ENCODE measurements at regions not wholly inside any gene's neighbourhood (a gene's known extent, or its start where the extent isn't known, plus 50 kb on each side); places are given as distances from the start of the nearest gene placed in this dataset.

DNA sequence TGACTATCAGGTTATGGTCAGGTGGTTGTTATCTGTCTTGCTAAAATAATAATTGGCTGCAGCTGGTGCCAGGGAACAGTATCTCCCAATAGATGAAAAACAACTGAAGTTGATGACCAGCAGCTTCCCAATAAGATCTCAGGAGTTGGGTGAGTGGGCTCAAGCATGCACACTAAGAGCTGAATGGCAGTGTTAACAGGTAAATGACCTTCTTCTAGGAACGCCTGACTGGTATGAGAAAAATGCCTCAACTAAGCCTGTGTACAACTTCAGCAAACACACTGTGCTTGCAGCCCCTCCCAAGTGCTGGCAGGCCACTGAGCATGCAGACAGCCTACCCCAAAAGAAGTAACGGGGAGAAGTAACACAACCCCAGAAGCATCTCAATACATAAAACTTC, 636.9 kb downstream of the ACTR3B start:
- Histone ChIP-seq H3K36me3 (ENCODE audit: control insufficient read depth, insufficient read depth, low read length) (no peaks in the 10 kb centered on the region), H3K4me1 (ENCODE audit: control insufficient read depth, insufficient read depth, low read length) (no peaks in the 10 kb centered on the region), H3K9me3 (ENCODE audit: control insufficient read depth, insufficient read depth, low read depth, low read length) (peaks cover 68% of the 10 kb centered on the region), H3K27me3 (ENCODE audit: control insufficient read depth, insufficient read depth, low read length) (no peaks in the 10 kb centered on the region), H3K9ac (ENCODE audit: low read length) (no peak overlapping the region), H3K4me3 (ENCODE audit: low read depth, low read length) (no peak overlapping the region), H3K27ac (ENCODE audit: low read depth, low read length) (no peak overlapping the region)

DNA sequence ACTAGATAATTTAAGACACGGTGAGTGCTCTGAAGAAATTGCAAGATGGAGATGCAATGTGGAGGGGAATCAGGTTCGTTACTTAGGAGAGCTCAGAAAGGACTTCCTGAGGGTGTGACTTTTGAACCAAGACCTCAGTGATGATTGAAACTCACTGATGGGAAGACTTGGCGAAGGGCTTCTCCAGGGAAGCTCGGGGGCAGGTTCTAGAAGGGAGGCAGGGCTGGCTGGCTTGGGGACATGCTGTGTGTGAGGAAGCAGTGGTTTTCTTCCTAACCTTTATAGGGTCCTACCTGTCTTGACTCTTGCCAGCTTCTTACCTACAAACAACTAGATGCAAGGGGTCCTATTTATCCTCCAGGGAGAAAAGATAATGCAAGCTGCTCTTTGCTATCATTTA, 637.9 kb downstream of the ACTR3B start:
- no peak overlapping the region for H3K27ac ChIP-seq (ENCODE audit: low read depth, low read length)
- H3K4me1 ChIP-seq (ENCODE audit: control insufficient read depth, insufficient read depth, low read length) = no peaks in the 10 kb centered on the region
- no peaks in the 10 kb centered on the region for H3K27me3 ChIP-seq (ENCODE audit: control insufficient read depth, insufficient read depth, low read length)
- H3K9me3 ChIP-seq (ENCODE audit: control insufficient read depth, insufficient read depth, low read depth, low read length) = peaks cover 59% of the 10 kb centered on the region
- H3K36me3 ChIP-seq (ENCODE audit: control insufficient read depth, insufficient read depth, low read length) = no peaks in the 10 kb centered on the region
- no peak overlapping the region for H3K4me3 ChIP-seq (ENCODE audit: low read depth, low read length)
- no peak overlapping the region for H3K9ac ChIP-seq (ENCODE audit: low read length)

DNA sequence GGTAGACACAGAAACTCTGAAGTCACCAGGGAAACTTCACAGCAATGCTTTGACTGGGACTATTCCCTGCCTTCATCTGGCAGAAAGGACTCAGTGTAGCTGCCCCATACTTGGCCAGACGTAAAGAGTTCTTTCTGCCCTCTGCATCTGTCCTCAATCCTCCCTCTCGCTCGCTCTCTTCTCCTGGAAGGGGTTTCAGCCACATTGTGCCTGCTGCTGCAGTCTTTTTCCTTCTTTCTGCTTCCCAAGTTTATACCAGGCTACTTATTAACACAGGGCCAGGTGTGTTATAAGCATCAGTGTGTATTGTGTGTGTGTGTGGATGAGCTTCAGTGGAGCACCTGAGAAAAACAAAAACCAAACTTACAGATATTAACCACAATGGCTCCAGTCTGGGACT, 638.4 kb downstream of the ACTR3B start:
- Histone ChIP-seq H3K27ac (ENCODE audit: low read depth, low read length) (no peak overlapping the region), H3K4me3 (ENCODE audit: low read depth, low read length) (no peak overlapping the region), H3K4me1 (ENCODE audit: control insufficient read depth, insufficient read depth, low read length) (no peaks in the 10 kb centered on the region), H3K9me3 (ENCODE audit: control insufficient read depth, insufficient read depth, low read depth, low read length) (peaks cover 56% of the 10 kb centered on the region), H3K36me3 (ENCODE audit: control insufficient read depth, insufficient read depth, low read length) (no peaks in the 10 kb centered on the region), H3K9ac (ENCODE audit: low read length) (no peak overlapping the region), H3K27me3 (ENCODE audit: control insufficient read depth, insufficient read depth, low read length) (no peaks in the 10 kb centered on the region)

- Histone ChIP-seq H3K27me3 (ENCODE audit: control insufficient read depth, insufficient read depth, low read length) (no peaks in the 10 kb centered on the region), H3K4me3 (ENCODE audit: low read depth, low read length) (no peak overlapping the region), H3K27ac (ENCODE audit: low read depth, low read length) (no peak overlapping the region)
Observed at GRCh38 chr7:153398370-153398769, 638.8 kb downstream of the ACTR3B start.

DNA sequence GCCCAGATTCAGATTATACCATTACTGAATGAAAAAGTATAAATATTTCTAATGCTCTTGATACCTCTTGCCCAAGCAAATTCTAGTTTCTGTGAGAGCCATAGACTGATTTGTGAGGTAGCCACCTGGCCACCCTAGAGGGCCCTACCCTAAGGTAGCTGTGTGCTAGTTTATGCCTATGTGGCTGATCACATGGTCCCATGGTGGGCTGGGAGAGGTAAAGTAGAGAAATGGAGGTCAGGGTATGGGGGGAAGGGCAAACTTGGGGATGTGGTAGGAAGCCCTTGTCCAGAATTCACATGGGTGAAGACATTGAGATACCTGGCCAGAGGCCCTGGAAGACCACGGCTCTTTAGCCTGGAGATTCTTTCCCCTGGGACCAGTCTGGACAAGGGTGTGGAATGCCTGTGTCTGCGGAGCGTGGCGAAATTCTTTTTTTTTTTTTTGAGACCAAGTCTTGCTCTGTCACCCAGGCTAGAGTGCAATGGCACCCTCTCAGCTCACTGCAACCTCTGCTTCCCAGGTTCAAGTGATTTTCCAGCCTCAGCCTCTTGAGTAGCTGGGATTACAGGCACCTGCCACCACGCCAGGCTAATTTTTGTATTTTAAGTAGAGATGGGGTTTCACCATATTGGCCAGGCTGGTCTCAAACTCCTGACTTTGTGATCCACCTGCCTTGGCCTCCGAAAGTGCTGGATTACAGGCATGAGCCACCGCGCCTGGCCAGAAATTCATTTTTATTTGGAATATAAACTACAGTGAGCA, 639.4 kb downstream of the ACTR3B start:
- Histone ChIP-seq H3K27ac (ENCODE audit: low read depth, low read length) (no peak overlapping the region), H3K4me3 (ENCODE audit: low read depth, low read length) (no peak overlapping the region), H3K27me3 (ENCODE audit: control insufficient read depth, insufficient read depth, low read length) (no peaks in the 10 kb centered on the region), H3K4me1 (ENCODE audit: control insufficient read depth, insufficient read depth, low read length) (no peaks in the 10 kb centered on the region), H3K36me3 (ENCODE audit: control insufficient read depth, insufficient read depth, low read length) (no peaks in the 10 kb centered on the region), H3K9ac (ENCODE audit: low read length) (no peak overlapping the region), H3K9me3 (ENCODE audit: control insufficient read depth, insufficient read depth, low read depth, low read length) (peaks cover 49% of the 10 kb centered on the region)

More at GRCh38 chr7:153398370-153398769, 638.8 kb downstream of the ACTR3B start:
- Histone ChIP-seq H3K4me1 (ENCODE audit: control insufficient read depth, insufficient read depth, low read length) (no peaks in the 10 kb centered on the region), H3K36me3 (ENCODE audit: control insufficient read depth, insufficient read depth, low read length) (no peaks in the 10 kb centered on the region), H3K9ac (ENCODE audit: low read length) (no peak overlapping the region), H3K9me3 (ENCODE audit: control insufficient read depth, insufficient read depth, low read depth, low read length) (peaks cover 55% of the 10 kb centered on the region)

GRCh38 chr7:153399554-153399940, 640.0 kb downstream of the ACTR3B start:
- H3K36me3 ChIP-seq (ENCODE audit: control insufficient read depth, insufficient read depth, low read length) = no peaks in the 10 kb centered on the region
- no peak overlapping the region for H3K27ac ChIP-seq (ENCODE audit: low read depth, low read length)
- no peak overlapping the region for H3K9ac ChIP-seq (ENCODE audit: low read length)
- H3K4me3 ChIP-seq (ENCODE audit: low read depth, low read length) = no peak overlapping the region
- H3K27me3 ChIP-seq (ENCODE audit: control insufficient read depth, insufficient read depth, low read length) = no peaks in the 10 kb centered on the region
- no peaks in the 10 kb centered on the region for H3K4me1 ChIP-seq (ENCODE audit: control insufficient read depth, insufficient read depth, low read length)
- peaks cover 47% of the 10 kb centered on the region for H3K9me3 ChIP-seq (ENCODE audit: control insufficient read depth, insufficient read depth, low read depth, low read length)

DNA sequence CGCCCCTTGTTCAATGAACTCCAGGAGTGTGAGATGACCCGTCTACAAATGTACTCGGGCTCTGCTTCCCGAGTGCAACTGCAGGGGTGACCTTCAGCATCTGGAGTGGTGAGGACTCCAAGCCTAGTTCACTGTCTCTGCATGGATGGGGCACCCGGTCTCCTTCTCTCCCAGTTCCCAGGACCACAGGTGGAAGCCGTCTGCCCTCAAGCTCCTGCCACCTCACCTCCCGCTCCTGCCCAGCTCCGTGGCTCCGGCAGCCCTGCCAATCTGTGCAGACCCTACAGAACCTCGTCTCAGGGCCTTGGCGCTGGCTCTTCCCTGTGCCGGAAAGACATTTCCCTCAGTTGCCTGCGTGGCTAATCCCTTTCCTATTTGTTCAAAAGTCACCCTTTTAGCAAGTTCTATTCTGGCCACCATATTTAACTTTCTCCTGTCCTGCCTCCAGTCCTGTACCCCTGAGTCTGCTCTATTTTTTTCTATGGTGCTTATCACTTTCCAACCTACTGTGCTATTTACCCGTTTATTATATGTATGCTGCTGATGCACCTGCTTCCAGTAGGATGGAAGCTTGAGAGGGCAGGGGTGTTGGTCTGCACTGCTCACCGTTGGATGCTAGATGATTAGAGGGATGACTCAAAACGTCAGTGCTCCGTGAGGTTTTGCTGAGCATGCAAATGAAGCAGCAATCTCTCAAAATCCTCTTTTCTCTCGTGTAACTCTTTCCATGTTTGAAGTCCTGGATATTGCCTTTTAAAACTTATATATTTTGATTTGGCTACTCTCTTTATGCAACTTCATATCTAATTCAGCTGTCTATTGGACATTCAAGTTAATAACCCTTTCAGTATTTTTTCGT, 641.4 kb downstream of the ACTR3B start:
- H3K4me3 ChIP-seq (ENCODE audit: low read depth, low read length) = no peak overlapping the region
- no peak overlapping the region for H3K27ac ChIP-seq (ENCODE audit: low read depth, low read length)
- H3K9me3 ChIP-seq (ENCODE audit: control insufficient read depth, insufficient read depth, low read depth, low read length) = peaks cover 40% of the 10 kb centered on the region
- H3K27me3 ChIP-seq (ENCODE audit: control insufficient read depth, insufficient read depth, low read length) = no peaks in the 10 kb centered on the region
- no peak overlapping the region for H3K9ac ChIP-seq (ENCODE audit: low read length)
- no peaks in the 10 kb centered on the region for H3K36me3 ChIP-seq (ENCODE audit: control insufficient read depth, insufficient read depth, low read length)
- H3K4me1 ChIP-seq (ENCODE audit: control insufficient read depth, insufficient read depth, low read length) = no peaks in the 10 kb centered on the region

- H3K27ac ChIP-seq (ENCODE audit: low read depth, low read length) = no peak overlapping the region
- peaks cover 31% of the 10 kb centered on the region for H3K9me3 ChIP-seq (ENCODE audit: control insufficient read depth, insufficient read depth, low read depth, low read length)
- H3K27me3 ChIP-seq (ENCODE audit: control insufficient read depth, insufficient read depth, low read length) = no peaks in the 10 kb centered on the region
- H3K36me3 ChIP-seq (ENCODE audit: control insufficient read depth, insufficient read depth, low read length) = no peaks in the 10 kb centered on the region
- no peaks in the 10 kb centered on the region for H3K4me1 ChIP-seq (ENCODE audit: control insufficient read depth, insufficient read depth, low read length)
- H3K4me3 ChIP-seq (ENCODE audit: low read depth, low read length) = no peak overlapping the region
- no peak overlapping the region for H3K9ac ChIP-seq (ENCODE audit: low read length)
Observed at GRCh38 chr7:153401795-153402720, 642.5 kb downstream of the ACTR3B start.

DNA sequence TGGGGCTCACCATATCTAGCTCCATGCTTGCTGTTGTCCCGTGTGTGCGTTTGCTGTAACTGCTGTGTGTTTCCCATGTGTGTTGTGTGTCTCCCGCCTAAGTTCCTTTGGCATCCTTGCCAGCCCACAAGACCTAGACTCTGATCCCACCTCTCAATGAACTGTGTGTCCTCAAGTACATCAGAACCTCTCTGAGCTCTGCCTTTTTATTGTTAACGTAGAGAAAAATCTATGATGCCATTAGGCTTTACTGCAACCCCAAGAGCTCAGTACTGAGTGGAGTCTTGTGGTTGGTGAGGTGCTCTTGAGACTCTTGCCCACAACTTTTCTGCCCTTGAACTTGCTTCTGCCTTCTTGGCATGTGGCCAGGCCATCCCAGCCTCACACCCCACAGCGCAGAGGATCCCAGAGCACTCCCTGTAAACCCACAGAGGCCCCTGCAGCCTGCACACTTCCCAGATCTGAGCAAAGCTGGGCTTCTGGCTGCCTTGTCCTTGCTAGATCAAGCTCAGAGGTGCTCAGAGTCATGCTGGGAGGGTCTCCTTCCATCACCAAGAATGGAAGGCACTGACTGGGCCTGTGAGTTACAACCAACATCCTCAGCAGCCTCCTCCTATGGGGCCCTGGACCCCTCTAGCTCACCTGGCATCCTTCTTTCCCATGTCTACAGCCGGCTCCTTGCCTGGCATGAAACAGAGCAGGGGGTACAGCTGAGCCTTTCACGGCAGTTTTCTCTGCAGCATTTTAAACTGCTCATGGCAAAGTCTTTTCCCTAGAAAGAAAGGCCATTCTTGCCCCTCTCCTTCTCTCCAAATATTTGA, 643.4 kb downstream of the ACTR3B start:
- Histone ChIP-seq H3K36me3 (ENCODE audit: control insufficient read depth, insufficient read depth, low read length) (no peaks in the 10 kb centered on the region), H3K9me3 (ENCODE audit: control insufficient read depth, insufficient read depth, low read depth, low read length) (peaks cover 25% of the 10 kb centered on the region), H3K4me3 (ENCODE audit: low read depth, low read length) (no peak overlapping the region), H3K27ac (ENCODE audit: low read depth, low read length) (no peak overlapping the region), H3K4me1 (ENCODE audit: control insufficient read depth, insufficient read depth, low read length) (no peaks in the 10 kb centered on the region), H3K9ac (ENCODE audit: low read length) (no peak overlapping the region), H3K27me3 (ENCODE audit: control insufficient read depth, insufficient read depth, low read length) (no peaks in the 10 kb centered on the region)

GRCh38 chr7:153404124-153404523, 644.6 kb downstream of the ACTR3B start:
- Histone ChIP-seq H3K9me3 (ENCODE audit: control insufficient read depth, insufficient read depth, low read depth, low read length) (peaks cover 26% of the 10 kb centered on the region), H3K27me3 (ENCODE audit: control insufficient read depth, insufficient read depth, low read length) (no peaks in the 10 kb centered on the region), H3K4me1 (ENCODE audit: control insufficient read depth, insufficient read depth, low read length) (no peaks in the 10 kb centered on the region), H3K4me3 (ENCODE audit: low read depth, low read length) (no peak overlapping the region), H3K27ac (ENCODE audit: low read depth, low read length) (no peak overlapping the region), H3K36me3 (ENCODE audit: control insufficient read depth, insufficient read depth, low read length) (no peaks in the 10 kb centered on the region), H3K9ac (ENCODE audit: low read length) (no peak overlapping the region)

All from HUES6 (cell line).